GM12892 (cell line): ENCODE measurements at regions not wholly inside any gene's neighbourhood (a gene's known extent, or its start where the extent isn't known, plus 50 kb on each side); places are given as distances from the start of the nearest gene placed in this dataset.

Experiments
- POLR2AphosphoS5 ChIP-seq: IDR thresholded peaks from 2 replicates; pipeline ENCODE4 v1.6.1; 2011; ENCODE audit warnings: low read depth, low read length, control low read depth
- TAF1 ChIP-seq: IDR thresholded peaks from 2 replicates; pipeline ENCODE4 v1.6.1; 2011; ENCODE audit warnings: low read depth, mild to moderate bottlenecking, control low read depth, low read length, borderline replicate concordance

DNA sequence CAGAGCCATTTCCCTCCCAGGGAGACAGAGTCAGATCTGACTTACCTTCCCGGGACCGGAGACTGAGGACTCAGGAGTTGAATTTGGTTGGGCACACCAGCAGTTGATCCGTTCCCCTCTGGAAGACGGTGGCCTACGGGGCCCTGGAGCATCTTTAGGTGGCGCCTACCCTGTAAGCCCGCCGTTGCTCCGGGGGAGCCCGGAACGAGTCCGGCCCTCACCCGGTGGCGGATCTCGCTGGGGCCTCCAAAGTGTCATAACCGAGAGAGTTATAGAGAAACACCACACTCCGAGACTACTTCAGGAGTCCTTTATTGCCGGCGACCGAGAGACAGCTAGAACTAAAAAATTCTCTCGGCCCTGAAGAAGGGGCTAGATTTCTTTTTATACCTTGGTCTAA lies 182.8 kb upstream of the MBL2 start:
- TF ChIP-seq TAF1 (no peak), POLR2AphosphoS5 (no peak)
